T47D (cell line): ENCODE measurements at regions not wholly inside any gene's neighbourhood (a gene's known extent, or its start where the extent isn't known, plus 50 kb on each side); places are given as distances from the start of the nearest gene placed in this dataset.

ENCODE experiments used
- DNase-seq, 2 experiments: peaks; one replicate each; pipeline versions ENCODE4 v3.0.0 to v3.0.0-alpha.2; 2011 to 2012; ENCODE audit warnings: low read depth in 1 of 2, low spot score in 1 of 2
- JUND ChIP-seq: IDR thresholded peaks from 2 replicates; pipeline ENCODE4 v1.6.1; 2012; ENCODE audit warnings: low read depth
- in situ Hi-C: cut with HindIII; loops from 2 replicates; pipeline ENCODE4 v1.10.0; 2016; ENCODE audit warnings: low sequenced_read_pairs, low pct_unique_long_range_greater_than_20kb

DNA sequence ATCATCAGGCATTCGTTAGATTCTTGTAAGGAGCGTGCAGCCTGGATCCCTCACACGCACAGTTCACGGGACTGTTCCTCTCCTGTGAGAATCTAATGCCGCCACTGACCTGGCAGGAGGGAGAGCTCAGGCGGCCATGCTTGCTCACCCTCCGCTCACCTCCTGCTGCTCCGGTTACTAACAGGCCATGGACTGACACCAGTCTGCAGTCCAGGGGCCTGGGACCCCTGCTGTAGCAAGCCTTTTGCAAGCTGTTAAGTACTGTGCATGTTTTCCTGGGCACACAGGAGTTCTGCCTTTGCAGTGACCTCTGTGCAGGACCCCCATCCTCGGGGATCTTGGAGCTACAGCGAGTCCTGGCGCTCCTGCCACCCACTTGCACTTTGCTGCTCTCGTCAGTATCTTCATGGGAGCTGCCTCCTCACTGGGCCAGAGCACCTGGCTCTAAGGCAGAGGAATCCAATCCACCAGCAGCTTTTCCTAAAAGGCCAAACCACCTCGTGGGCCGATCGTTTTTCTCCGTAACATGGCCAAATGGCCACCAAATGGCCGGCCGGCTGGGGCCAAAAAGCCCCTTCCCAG is 230.6 kb downstream of the FOXL1 start:
- no peak for TF ChIP-seq JUND
- no peak for DNase-seq
- in situ Hi-C loops: no loop called here

DNA sequence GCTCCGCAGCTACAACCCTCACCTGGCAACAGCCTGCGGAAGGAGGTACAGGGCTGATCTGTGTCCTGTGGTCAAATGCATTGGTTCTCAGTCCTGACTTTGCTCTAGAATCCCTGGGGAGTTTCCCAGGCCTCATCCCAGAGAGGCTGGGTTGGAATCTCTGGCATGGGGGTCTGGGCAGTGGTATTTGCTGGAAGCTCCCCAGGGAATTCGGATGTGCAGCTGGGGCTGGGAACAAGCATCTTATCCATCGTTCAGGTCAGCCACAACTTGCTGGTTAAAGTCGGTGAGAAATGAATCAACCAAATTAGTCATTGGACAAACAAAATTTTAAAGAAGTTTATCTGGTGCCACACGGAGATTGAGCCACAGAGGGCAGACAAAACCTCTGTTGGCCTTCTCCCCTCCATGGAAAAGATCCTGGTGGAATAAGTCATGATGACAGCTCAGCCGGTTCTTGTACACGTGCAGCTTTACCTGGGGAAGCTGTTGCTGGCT is 231.2 kb downstream of the FOXL1 start:
- in situ Hi-C loops: no loop called here
- no peak for DNase-seq
- TF ChIP-seq JUND: no peak

DNA sequence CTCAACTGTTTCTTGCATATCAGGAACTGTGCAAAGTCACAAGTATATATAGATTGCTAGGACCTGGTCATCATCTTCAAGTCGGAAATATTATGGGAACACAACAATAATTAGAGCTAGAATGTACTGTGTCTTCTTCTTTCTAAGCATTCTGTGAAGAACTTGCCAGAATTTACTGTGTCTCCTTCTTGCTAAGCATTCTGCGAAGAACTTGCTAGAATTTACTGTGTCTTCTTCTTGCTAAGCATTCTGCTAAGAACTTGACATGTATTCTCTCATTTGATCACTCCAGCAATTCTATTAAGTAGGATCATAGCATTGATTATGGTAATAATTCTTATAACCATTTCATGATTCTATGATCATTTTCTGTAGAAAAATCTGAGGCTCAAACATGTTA is 231.7 kb downstream of the FOXL1 start:
- in situ Hi-C loops: no loop called here
- DNase-seq: no peak
- no peak for TF ChIP-seq JUND

DNA sequence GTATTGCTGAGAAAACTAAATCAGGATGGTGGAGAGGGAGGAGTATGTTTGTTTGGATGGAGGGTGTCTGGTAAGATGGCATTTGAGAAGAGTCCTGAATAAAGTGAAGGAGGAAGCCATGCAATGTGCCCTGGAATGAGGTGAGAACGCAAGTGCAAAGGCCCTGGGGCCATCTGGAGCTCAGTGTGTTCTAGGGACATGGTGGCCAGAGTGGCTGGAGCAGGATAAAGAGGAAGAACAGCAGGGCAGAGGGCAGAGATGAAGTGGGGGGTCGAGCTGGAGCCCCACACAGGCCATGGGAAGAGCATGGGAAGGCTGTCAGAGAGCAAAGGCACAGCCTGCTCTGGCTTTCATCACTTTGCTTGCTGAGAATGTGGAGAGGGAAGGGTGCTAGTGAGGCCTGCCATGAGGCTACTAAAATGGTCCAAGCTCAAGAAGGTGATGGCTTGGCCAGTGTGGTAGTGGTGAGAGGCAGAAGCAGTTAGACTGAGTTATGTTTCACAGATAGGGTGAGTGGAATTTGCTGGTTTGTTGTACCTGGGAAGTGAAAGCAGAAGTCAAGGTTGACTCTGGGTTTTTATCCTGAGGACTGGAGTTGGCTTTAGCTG is 234.1 kb downstream of the FOXL1 start:
- in situ Hi-C loops: no loop called here
- TF ChIP-seq JUND: no peak
- no peak for DNase-seq

DNA sequence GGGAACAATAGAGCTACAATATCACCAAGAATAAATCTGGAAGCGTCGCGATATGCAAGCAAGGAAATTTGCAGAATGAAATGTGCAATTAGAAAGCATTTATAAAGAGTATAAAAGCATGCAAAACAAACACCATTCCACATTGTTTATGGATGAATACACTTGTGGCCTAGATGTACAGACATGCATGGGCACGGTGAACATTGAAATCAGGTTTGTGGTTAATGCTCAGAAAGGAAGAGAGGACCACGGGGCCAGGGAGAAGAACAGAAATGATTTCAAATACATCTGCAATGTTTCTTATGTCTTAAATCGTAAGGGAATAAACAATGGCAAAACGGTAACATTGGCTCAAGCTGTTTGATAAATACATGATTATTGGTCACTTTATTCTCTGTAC is 235.9 kb downstream of the FOXL1 start:
- DNase-seq: no peak
- in situ Hi-C loops: no loop called here
- TF ChIP-seq JUND: no peak

DNA sequence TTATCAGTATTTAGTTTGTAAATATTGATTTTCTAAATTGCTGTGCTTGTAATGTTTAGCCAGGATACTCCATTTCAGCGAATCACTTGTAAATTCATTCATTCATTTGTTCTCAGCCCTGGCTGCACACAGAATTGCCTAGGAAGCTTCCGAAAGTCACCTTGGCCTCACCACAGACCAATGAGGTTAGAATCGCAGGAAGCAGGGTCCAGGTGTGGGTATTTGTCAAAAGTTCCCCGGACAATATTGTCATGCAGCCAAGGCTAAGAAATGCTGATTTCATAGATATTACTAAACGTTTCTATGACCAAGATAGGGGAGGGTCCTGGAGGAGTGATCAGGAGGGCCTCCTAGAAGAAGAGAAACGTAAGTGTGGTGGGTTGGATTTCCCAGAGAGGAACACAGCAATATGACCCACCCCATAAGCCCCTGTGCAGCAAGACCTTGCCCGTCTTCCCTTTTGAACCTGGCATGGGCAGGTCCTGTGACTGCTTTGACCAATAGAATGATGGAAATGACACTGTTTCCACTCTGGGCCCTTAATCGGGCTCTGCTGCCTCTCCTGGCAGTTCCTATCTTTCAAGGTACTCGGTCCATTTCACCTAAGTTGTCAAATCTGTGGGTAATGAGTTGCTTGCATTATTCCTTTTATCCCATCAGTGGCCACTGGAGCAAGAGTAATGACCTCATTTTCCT is 238.7 kb downstream of the FOXL1 start:
- in situ Hi-C loops: no loop called here
- DNase-seq: no peak
- TF ChIP-seq JUND: no peak

DNA sequence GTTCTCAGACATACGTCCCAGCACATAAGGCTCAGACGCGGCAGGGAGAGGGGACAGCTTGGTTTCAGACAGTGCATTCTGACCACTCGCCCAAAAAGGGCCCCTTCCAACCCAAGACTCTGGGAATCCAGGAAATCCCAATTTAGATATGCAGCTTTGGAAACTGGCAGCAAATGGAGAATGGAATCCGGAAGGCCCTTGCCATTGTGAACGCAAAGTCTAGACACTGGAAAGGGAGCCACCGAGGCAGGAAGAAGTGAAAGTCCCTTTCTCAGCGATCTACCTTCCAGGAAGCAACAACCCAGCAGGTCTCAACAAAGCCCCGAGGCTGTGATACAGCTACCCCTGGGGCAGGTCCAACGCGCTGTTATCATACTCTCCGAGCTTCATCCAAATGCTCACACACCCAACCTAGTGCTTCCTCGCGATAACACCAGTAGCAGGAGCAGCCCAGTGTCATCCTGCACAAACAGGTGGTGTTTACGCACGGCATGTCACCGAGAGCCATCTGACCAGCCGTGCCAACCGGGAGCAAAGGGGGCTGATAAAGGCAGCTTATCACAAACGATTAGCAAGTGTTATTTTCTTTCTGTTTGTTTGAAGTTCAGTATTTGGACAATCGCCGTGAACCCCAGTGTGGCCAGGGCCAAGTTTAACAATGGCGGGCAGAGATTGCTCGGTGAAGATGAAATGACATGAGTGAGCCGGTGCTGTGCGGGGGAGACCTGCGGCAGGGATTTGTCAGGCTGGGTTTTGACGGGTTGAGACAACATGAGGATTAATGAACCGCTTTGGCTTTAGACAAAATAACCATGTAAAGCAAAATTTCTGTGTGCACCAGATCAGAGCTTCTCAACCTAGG is 240.6 kb downstream of the FOXL1 start:
- DNase-seq: no peak
- in situ Hi-C loops: no loop called here
- TF ChIP-seq JUND: no peak

DNA sequence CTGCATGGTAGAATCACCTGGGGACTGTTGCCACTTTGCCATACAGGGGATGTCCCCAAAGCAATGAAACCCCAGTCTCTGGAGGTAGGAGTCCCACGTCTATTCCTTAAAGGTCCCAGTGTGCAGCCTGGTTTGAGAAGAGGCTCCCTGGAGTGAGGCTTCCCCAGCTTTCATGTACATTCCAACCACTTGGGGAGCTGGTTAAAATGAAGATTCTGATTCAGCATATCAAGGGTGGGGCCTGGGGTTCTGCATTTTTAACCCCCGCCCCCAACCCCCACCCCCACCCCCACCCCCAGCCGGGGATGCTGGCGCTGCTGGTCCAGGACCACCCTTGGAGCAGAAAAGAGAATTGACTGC is 241.2 kb downstream of the FOXL1 start:
- TF ChIP-seq JUND: no peak
- in situ Hi-C loops: no loop called here

DNA sequence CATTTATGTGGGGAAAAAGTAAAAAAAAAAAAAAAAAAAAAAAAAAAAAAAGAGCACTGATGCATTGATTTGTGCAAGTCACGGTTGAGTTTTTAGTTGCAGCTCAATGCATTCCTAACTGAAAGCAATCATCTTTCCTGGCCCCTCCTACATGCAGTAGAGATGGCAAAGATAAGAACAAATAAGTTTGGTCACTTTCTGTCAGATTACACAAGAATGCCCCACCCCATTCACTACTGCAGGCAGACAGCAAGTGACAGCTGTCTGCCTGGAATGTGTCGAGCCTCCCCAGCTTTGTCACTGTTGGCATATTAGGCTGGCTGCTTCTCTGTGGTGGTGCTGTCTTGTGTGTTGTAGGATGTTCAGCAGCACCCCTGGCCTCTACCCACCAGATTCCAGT is 243.5 kb downstream of the FOXL1 start:
- in situ Hi-C loops: no loop called here
- no peak for TF ChIP-seq JUND
- DNase-seq: no peak

More for the DNA sequence above, 241.2 kb downstream of the FOXL1 start:
- no peak for DNase-seq

DNA sequence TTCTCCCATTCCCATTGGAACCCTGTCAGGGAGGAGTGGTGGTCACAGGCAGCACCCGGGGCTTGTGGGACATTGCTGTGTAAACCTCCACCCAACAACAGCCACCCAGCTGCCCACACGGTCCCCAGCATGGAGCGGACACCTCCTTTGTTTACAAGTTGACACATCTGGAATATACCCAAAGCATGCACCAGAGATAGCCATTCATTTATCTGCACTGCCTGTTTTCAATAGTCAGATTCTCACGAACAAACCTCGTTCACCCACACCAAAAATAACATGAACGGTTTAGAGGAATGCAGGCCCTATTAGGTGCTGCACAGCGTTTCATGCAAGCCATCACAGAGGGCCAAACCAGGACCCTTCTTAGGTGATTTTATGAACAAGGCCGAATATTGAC is 244.8 kb downstream of the FOXL1 start:
- in situ Hi-C loops: no loop called here
- no peak for TF ChIP-seq JUND
- no peak for DNase-seq

DNA sequence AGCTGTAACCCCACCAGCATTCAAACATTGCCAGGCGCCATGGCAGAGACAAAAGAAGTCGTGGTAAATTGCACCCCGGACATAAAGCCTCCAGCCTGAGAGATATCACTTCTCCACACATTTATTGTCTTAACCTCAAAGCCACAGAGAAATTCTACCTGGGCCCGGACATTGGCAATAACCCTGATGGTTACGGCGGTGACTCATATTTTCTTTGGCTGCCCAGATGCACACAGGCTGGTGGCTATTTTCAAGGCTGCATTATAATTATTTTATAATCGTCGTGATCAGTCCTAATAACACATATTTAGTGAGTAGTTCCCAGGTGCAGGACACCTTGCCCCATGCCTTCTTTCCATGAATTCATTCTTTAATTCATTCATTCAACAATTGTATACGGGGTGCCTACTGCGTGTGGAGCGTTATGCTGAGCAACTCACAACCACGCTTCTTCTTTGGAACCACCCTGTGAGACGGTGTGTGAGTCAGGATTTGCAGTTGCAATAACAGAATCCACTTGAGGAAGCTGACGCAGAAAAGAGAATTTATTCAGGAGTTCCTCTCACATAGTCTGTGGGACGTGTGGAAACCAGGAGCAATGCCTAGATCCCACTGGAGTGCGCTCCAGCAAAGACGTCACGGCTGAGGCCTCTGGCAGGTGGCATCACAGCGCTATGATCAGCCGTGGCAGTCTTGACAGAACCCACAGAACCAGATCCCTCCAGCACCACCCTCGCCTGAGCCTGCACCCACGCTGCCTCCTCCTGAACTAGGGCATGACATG is 245.7 kb downstream of the FOXL1 start:
- in situ Hi-C loops: no loop called here
- no peak for TF ChIP-seq JUND
- no peak for DNase-seq

DNA sequence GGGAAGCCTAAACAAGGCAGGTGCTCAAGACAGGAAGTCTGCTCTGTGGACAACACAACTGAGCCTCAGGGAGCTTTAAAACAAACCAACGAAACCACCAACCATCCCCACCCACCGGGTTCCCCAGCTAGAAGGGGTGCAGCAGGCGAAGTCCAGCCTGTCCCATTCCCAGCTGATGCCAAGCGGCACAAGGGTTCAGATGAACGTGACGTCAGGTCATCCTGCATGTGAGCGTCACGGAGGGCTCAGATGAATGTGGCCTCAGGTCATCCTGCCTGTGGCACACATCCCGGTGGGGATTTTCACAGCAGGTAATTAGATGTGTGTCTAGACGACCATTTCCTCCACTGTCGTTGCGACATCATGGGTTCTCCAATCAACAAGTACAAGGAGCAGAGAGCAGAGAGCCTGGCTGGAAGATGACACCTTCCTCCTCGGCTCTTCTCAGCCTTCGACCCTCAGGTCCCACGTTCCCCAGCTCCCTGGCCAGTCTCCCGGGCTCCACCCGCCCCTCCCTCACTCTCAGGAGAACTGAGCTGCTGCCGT is 246.5 kb downstream of the FOXL1 start:
- TF ChIP-seq JUND: no peak
- no peak for DNase-seq
- in situ Hi-C loops: no loop called here
